HG03565 (cell line): ENCODE measurements at regions not wholly inside any gene's neighbourhood (a gene's known extent, or its start where the extent isn't known, plus 50 kb on each side); places are given as distances from the start of the nearest gene placed in this dataset.

ENCODE experiments used
- ATAC-seq: cut with Tn5 transposase; IDR thresholded peaks from one replicate; pipeline ENCODE4 v1.9.1; 2021; ENCODE audit warnings: mild to moderate bottlenecking, moderate library complexity; ENCODE audit not compliant: unreplicated experiment

GRCh38 chr5:58259685-58260152 is 200.2 kb downstream of the PLK2 start:
- ATAC-seq, result no peak

- ATAC-seq, result no peak
These were observed 200.8 kb downstream of the PLK2 start for GRCh38 chr5:58258984-58259684.

GRCh38 chr5:58255970-58256369 is 203.9 kb downstream of the PLK2 start:
- ATAC-seq, result no peak

GRCh38 chr5:58255386-58255785 is 204.5 kb downstream of the PLK2 start:
- no peak for ATAC-seq

GRCh38 chr5:58248221-58248620 is 211.7 kb downstream of the PLK2 start:
- no peak for ATAC-seq

GRCh38 chr5:58246461-58246944 is 213.4 kb downstream of the PLK2 start:
- no peak for ATAC-seq

- ATAC-seq, result no peak
These were observed 214.4 kb downstream of the PLK2 start for GRCh38 chr5:58245476-58245840.

- ATAC-seq, result no peak
These were observed 214.9 kb downstream of the PLK2 start for GRCh38 chr5:58244819-58245475.

- no peak for ATAC-seq
These were observed 218.5 kb downstream of the PLK2 start for GRCh38 chr5:58241389-58241788.

GRCh38 chr5:58240322-58240721 is 219.6 kb downstream of the PLK2 start:
- ATAC-seq, result no peak

- ATAC-seq, result no peak
These were observed 220.2 kb downstream of the PLK2 start for GRCh38 chr5:58239731-58240130.

GRCh38 chr5:58239045-58239444 is 220.8 kb downstream of the PLK2 start:
- peak; percentile 83 for ATAC-seq

GRCh38 chr5:58236498-58236897 is 223.4 kb downstream of the PLK2 start:
- no peak for ATAC-seq

GRCh38 chr5:58235299-58235698 is 224.6 kb downstream of the PLK2 start:
- no peak for ATAC-seq

GRCh38 chr5:58232130-58232529 is 227.8 kb downstream of the PLK2 start:
- ATAC-seq, result no peak

GRCh38 chr5:58231041-58231440 is 228.8 kb downstream of the PLK2 start:
- ATAC-seq, result no peak

GRCh38 chr5:58228896-58229295 is 231.0 kb downstream of the PLK2 start:
- ATAC-seq, result no peak

- no peak for ATAC-seq
These were observed 232.0 kb downstream of the PLK2 start for GRCh38 chr5:58227858-58228257.

- ATAC-seq, result peak; percentile 55
These were observed 235.2 kb downstream of the PLK2 start for GRCh38 chr5:58224661-58225060.

- ATAC-seq, result no peak
These were observed 235.7 kb downstream of the PLK2 start for GRCh38 chr5:58224221-58224620.

- no peak for ATAC-seq
These were observed 244.5 kb downstream of the PLK2 start for GRCh38 chr5:58215364-58215763.

GRCh38 chr5:58211441-58211840 is 248.4 kb downstream of the PLK2 start:
- ATAC-seq, result no peak
